ENCODE measurements at regions not wholly inside any gene's neighbourhood (a gene's known extent, or its start where the extent isn't known, plus 50 kb on each side); places are given as distances from the start of the nearest gene placed in this dataset.
"Not testable (repeated sequence)": the region's sequence is repeated elsewhere in the genome, so short reads cannot be mapped to it uniquely, and the experiment has no call there.

- no peak for DNase-seq (ENCODE audit: low read depth)
- H3K4me3 ChIP-seq (ENCODE audit: low read depth, low read length) = no peak overlapping the region
These were observed 75.3 kb upstream of the SYT10 start for GRCh38 chr12:33514893-33515292.

GRCh38 chr12:33519566-33519965 is 79.9 kb upstream of the SYT10 start:
- H3K4me3 ChIP-seq (ENCODE audit: low read depth, low read length) = no peak overlapping the region
- no peak for DNase-seq (ENCODE audit: low read depth)

GRCh38 chr12:33520505-33521302 is 81.1 kb upstream of the SYT10 start:
- not testable (repeated sequence) for DNase-seq (ENCODE audit: low read depth); H3K4me3 ChIP-seq (ENCODE audit: low read depth, low read length)

GRCh38 chr12:33529031-33529430 is 89.4 kb upstream of the SYT10 start:
- DNase-seq (ENCODE audit: low read depth) = no peak
- H3K4me3 ChIP-seq (ENCODE audit: low read depth, low read length) = no peak overlapping the region

- no peak for DNase-seq (ENCODE audit: low read depth)
- H3K4me3 ChIP-seq (ENCODE audit: low read depth, low read length) = no peak overlapping the region
These were observed 90.2 kb upstream of the SYT10 start for GRCh38 chr12:33529810-33530209.

- DNase-seq (ENCODE audit: low read depth) = no peak
- no peak overlapping the region for H3K4me3 ChIP-seq (ENCODE audit: low read depth, low read length)
These were observed 91.6 kb upstream of the SYT10 start for GRCh38 chr12:33531261-33531660.

- no peak for DNase-seq (ENCODE audit: low read depth)
- H3K4me3 ChIP-seq (ENCODE audit: low read depth, low read length) = no peak overlapping the region
These were observed 93.9 kb upstream of the SYT10 start for GRCh38 chr12:33533527-33533926.

- H3K4me3 ChIP-seq (ENCODE audit: low read depth, low read length) = no peak overlapping the region
- DNase-seq (ENCODE audit: low read depth) = no peak
These were observed 96.8 kb upstream of the SYT10 start for GRCh38 chr12:33536431-33536830.

GRCh38 chr12:33546004-33546403 is 106.4 kb upstream of the SYT10 start:
- no peak for DNase-seq (ENCODE audit: low read depth)
- H3K4me3 ChIP-seq (ENCODE audit: low read depth, low read length) = no peak overlapping the region

GRCh38 chr12:33547084-33547483 is 107.5 kb upstream of the SYT10 start:
- no peak overlapping the region for H3K4me3 ChIP-seq (ENCODE audit: low read depth, low read length)
- DNase-seq (ENCODE audit: low read depth) = no peak

- DNase-seq (ENCODE audit: low read depth); H3K4me3 ChIP-seq (ENCODE audit: low read depth, low read length): not testable (repeated sequence)
These were observed 110.6 kb upstream of the SYT10 start for GRCh38 chr12:33550214-33550613.

GRCh38 chr12:33551006-33551405 is 111.4 kb upstream of the SYT10 start:
- DNase-seq (ENCODE audit: low read depth) = no peak
- no peak overlapping the region for H3K4me3 ChIP-seq (ENCODE audit: low read depth, low read length)

- no peak for DNase-seq (ENCODE audit: low read depth)
- H3K4me3 ChIP-seq (ENCODE audit: low read depth, low read length) = no peak overlapping the region
These were observed 115.5 kb upstream of the SYT10 start for GRCh38 chr12:33555128-33555527.

- no peak for DNase-seq (ENCODE audit: low read depth)
- no peak overlapping the region for H3K4me3 ChIP-seq (ENCODE audit: low read depth, low read length)
These were observed 121.1 kb upstream of the SYT10 start for GRCh38 chr12:33560653-33561208.

- no peak for DNase-seq (ENCODE audit: low read depth)
- no peak overlapping the region for H3K4me3 ChIP-seq (ENCODE audit: low read depth, low read length)
These were observed 122.8 kb upstream of the SYT10 start for GRCh38 chr12:33562401-33562800.

GRCh38 chr12:33566403-33566802 is 126.8 kb upstream of the SYT10 start:
- DNase-seq (ENCODE audit: low read depth) = no peak
- H3K4me3 ChIP-seq (ENCODE audit: low read depth, low read length) = no peak overlapping the region

- no peak overlapping the region for H3K4me3 ChIP-seq (ENCODE audit: low read depth, low read length)
- no peak for DNase-seq (ENCODE audit: low read depth)
These were observed 135.7 kb upstream of the SYT10 start for GRCh38 chr12:33575346-33575745.

- H3K4me3 ChIP-seq (ENCODE audit: low read depth, low read length) = no peak overlapping the region
- no peak for DNase-seq (ENCODE audit: low read depth)
These were observed 142.0 kb upstream of the SYT10 start for GRCh38 chr12:33581613-33582122.

- no peak overlapping the region for H3K4me3 ChIP-seq (ENCODE audit: low read depth, low read length)
- DNase-seq (ENCODE audit: low read depth) = peak; percentile 65
These were observed 147.0 kb upstream of the SYT10 start for GRCh38 chr12:33586576-33586975.

- no peak overlapping the region for H3K4me3 ChIP-seq (ENCODE audit: low read depth, low read length)
- peak; percentile 82 for DNase-seq (ENCODE audit: low read depth)
These were observed 147.7 kb upstream of the SYT10 start for GRCh38 chr12:33587354-33587753.
